Liver (tissue), 8 donors: ENCODE measurements at regions not wholly inside any gene's neighbourhood (a gene's known extent, or its start where the extent isn't known, plus 50 kb on each side); places are given as distances from the start of the nearest gene placed in this dataset.
A peak's percentile ranks its signal among the peaks of the same experiment; 100 is the strongest.

Source experiments
- DNase-seq: peaks from one replicate; pipeline ENCODE4 v3.0.0-alpha.2; 2017; ENCODE audit warnings: low spot score
- H3K27ac ChIP-seq, 2 donors: one replicate each; pipeline ENCODE4 v1.7.0; 2013; ENCODE audit warnings: inconsistent platforms in 2 of 2, low read length in 2 of 2, control low read depth in 1 of 2, low read depth in 1 of 2, mild to moderate bottlenecking in 1 of 2
- H3K27me3 ChIP-seq, 4 donors: one replicate each; pipeline versions ENCODE4 v1.6.1 to v1.7.0; 2013; ENCODE audit warnings: low read length in 3 of 4, inconsistent platforms in 1 of 4, mild to moderate bottlenecking in 1 of 4, moderate library complexity in 1 of 4; ENCODE audit not compliant: control insufficient read depth in 4 of 4, insufficient read depth in 4 of 4
- H3K36me3 ChIP-seq, 4 donors: one replicate each; pipeline versions ENCODE4 v1.6.1 to v1.7.0; 2013; ENCODE audit warnings: low read length in 3 of 4, mild to moderate bottlenecking in 3 of 4, low read depth in 1 of 4, moderate library complexity in 1 of 4; ENCODE audit not compliant: control insufficient read depth in 4 of 4, insufficient read depth in 3 of 4
- H3K4me1 ChIP-seq, 4 donors: one replicate each; pipeline versions ENCODE4 v1.6.1 to v1.7.0; 2013; ENCODE audit warnings: low read length in 3 of 4, mild to moderate bottlenecking in 3 of 4, moderate library complexity in 1 of 4; ENCODE audit not compliant: control insufficient read depth in 4 of 4, insufficient read depth in 4 of 4
- H3K4me3 ChIP-seq, 3 donors: one replicate each; pipeline versions ENCODE4 v1.6.1 to v1.7.0; 2013; ENCODE audit warnings: low read length in 3 of 3, control low read depth in 1 of 3, low read depth in 1 of 3, mild to moderate bottlenecking in 1 of 3
- H3K9ac ChIP-seq, 2 donors: one replicate each; pipeline ENCODE4 v1.7.0; 2013; ENCODE audit warnings: low read length in 2 of 2, mild to moderate bottlenecking in 2 of 2, moderate library complexity in 2 of 2, control low read depth in 1 of 2, low read depth in 1 of 2
- H3K9me3 ChIP-seq, 4 donors: one replicate each; pipeline versions ENCODE4 v1.6.1 to v1.7.0; 2013; ENCODE audit warnings: low read length in 3 of 4; ENCODE audit not compliant: control insufficient read depth in 4 of 4
- ATF3 ChIP-seq: IDR thresholded peaks from 2 replicates; pipeline ENCODE4 v1.6.1; 2016; ENCODE audit warnings: antibody characterized with exemption
- CTCF ChIP-seq: fragments of 150-350 bp; IDR thresholded peaks from 2 replicates; pipeline ENCODE4 v1.5.1; 2017; ENCODE audit warnings: improper control_type of control experiment, low read depth, low read length; ENCODE audit not compliant: missing input control
- FOXA1 ChIP-seq: IDR thresholded peaks from 2 replicates; pipeline ENCODE4 v1.6.1; 2016; ENCODE audit warnings: antibody characterized with exemption
- FOXA2 ChIP-seq: IDR thresholded peaks from 2 replicates; pipeline ENCODE4 v1.6.1; 2016; ENCODE audit warnings: antibody characterized with exemption
- GABPA ChIP-seq, 2 donors: IDR thresholded peaks in 1 of 2; conservative IDR thresholded peaks in 1 of 2; 2 replicates each; pipeline ENCODE4 v1.6.1; 2016; ENCODE audit warnings: antibody characterized with exemption in 2 of 2, mild to moderate bottlenecking in 1 of 2, moderate library complexity in 1 of 2
- HNF4A ChIP-seq, 2 donors: conservative IDR thresholded peaks; 2 replicates each; pipeline ENCODE4 v1.6.1; 2016; ENCODE audit warnings: antibody characterized with exemption in 2 of 2, mild to moderate bottlenecking in 2 of 2
- HNF4G ChIP-seq: IDR thresholded peaks from 2 replicates; pipeline ENCODE4 v1.6.1; 2016; ENCODE audit warnings: antibody characterized with exemption
- JUND ChIP-seq, 2 donors: IDR thresholded peaks; 2 replicates each; pipeline ENCODE4 v1.6.1; 2016; ENCODE audit warnings: antibody characterized with exemption in 2 of 2
- NR2F2 ChIP-seq: IDR thresholded peaks from 2 replicates; pipeline ENCODE4 v1.6.1; 2016; ENCODE audit warnings: antibody characterized with exemption
- RAD21 ChIP-seq, 2 donors: IDR thresholded peaks; 2 replicates each; pipeline ENCODE4 v1.6.1; 2016; ENCODE audit warnings: antibody characterized with exemption in 2 of 2, mild to moderate bottlenecking in 2 of 2
- REST ChIP-seq: IDR thresholded peaks from 2 replicates; pipeline ENCODE4 v1.6.1; 2016; ENCODE audit warnings: antibody characterized with exemption, mild to moderate bottlenecking
- RXRA ChIP-seq, 2 donors: IDR thresholded peaks; 2 replicates each; pipeline ENCODE4 v1.6.1; 2017 to 2018; ENCODE audit warnings: antibody characterized with exemption in 2 of 2, mild to moderate bottlenecking in 1 of 2
- SP1 ChIP-seq: IDR thresholded peaks from 2 replicates; pipeline ENCODE4 v1.6.1; 2018; ENCODE audit warnings: antibody characterized with exemption, mild to moderate bottlenecking
- TAF1 ChIP-seq: conservative IDR thresholded peaks from 2 replicates; pipeline ENCODE4 v1.6.1; 2016; ENCODE audit warnings: antibody characterized with exemption, mild to moderate bottlenecking
- YY1 ChIP-seq: IDR thresholded peaks from 2 replicates; pipeline ENCODE4 v1.6.1; 2016; ENCODE audit warnings: antibody characterized with exemption, mild to moderate bottlenecking
- ZBTB33 ChIP-seq: IDR thresholded peaks from 2 replicates; pipeline ENCODE4 v1.6.1; 2016; ENCODE audit warnings: antibody characterized with exemption
- WGBS: extraction: QIAGEN DNeasy Blood & Tissue Kit; methylation state at CpG from one replicate; pipeline ENCODE4 v1.1.7; 2013; 5-methylcytosine and 5-hydroxymethylcytosine counted together
- donor health status: healthy.
- donor health status: healthy.
- donor health status: healthy.
- donor health status: healthy.
- donor health status: healthy.

- no peak overlapping the region for H3K27ac ChIP-seq
- DNase-seq = no peak
- TF ChIP-seq CTCF = no peak
- TF ChIP-seq NR2F2 = peak; percentile 56
- TF ChIP-seq GABPA (IDR thresholded peaks at IDR 0.05 in 1 of 2, conservative IDR thresholded peaks at IDR 0.05 in 1 of 2) = no peak
Measured at GRCh38 chr6:155883334-155883731, 427.7 kb upstream of the NOX3 start.

GRCh38 chr6:155882527-155883333, 427.1 kb upstream of the NOX3 start:
- H3K4me1 ChIP-seq = no peaks in the 10 kb centered on the region
- H3K27me3 ChIP-seq = no peaks in the 10 kb centered on the region
- no peak for DNase-seq
- H3K36me3 ChIP-seq = no peaks in the 10 kb centered on the region
- TF ChIP-seq REST = no peak
- TF ChIP-seq YY1 = no peak
- no peak for TF ChIP-seq SP1
- no peak for TF ChIP-seq RAD21 (IDR thresholded peaks at IDR 0.05)
- TF ChIP-seq GABPA (IDR thresholded peaks at IDR 0.05 in 1 of 2, conservative IDR thresholded peaks at IDR 0.05 in 1 of 2) = no peak
- TF ChIP-seq ZBTB33 = no peak
- no peak for TF ChIP-seq FOXA1
- TF ChIP-seq NR2F2 = no peak
- no peak for TF ChIP-seq FOXA2
- TF ChIP-seq TAF1 = no peak
- TF ChIP-seq HNF4A (conservative IDR thresholded peaks at IDR 0.05) = no peak
- no peak for TF ChIP-seq RXRA (IDR thresholded peaks at IDR 0.05)
- TF ChIP-seq CTCF = no peak
- no peak for TF ChIP-seq ATF3
- TF ChIP-seq HNF4G = no peak
- TF ChIP-seq JUND (IDR thresholded peaks at IDR 0.05) = no peak
- no peak overlapping the region for H3K27ac ChIP-seq
- no peak overlapping the region for H3K4me3 ChIP-seq
- H3K9ac ChIP-seq = no peak overlapping the region
- no peaks in the 10 kb centered on the region for H3K9me3 ChIP-seq
- 53% methylated on average over 4 of the region's 4 CpGs for WGBS

More at GRCh38 chr6:155883334-155883731, 427.7 kb upstream of the NOX3 start:
- H3K4me1 ChIP-seq = no peaks in the 10 kb centered on the region
- H3K9me3 ChIP-seq = no peaks in the 10 kb centered on the region
- no peak overlapping the region for H3K4me3 ChIP-seq
- H3K27me3 ChIP-seq = no peaks in the 10 kb centered on the region
- no peak overlapping the region for H3K9ac ChIP-seq
- no peaks in the 10 kb centered on the region for H3K36me3 ChIP-seq
